ENCODE measurements at regions not wholly inside any gene's neighbourhood (a gene's known extent, or its start where the extent isn't known, plus 50 kb on each side); places are given as distances from the start of the nearest gene placed in this dataset.

GRCh38 chr16:35747658-35748455 lies 2288.4 kb downstream of the TP53TG3F start:
- no peak for TF ChIP-seq CTCF (IDR thresholded peaks at IDR 0.05; ENCODE audit: low read depth, low read length)
- no peak for TF ChIP-seq EZH2phosphoT487 (IDR thresholded peaks at IDR 0.05; ENCODE audit: low read depth)

All from OCI-LY3 (cell line).